ENCODE measurements at regions not wholly inside any gene's neighbourhood (a gene's known extent, or its start where the extent isn't known, plus 50 kb on each side); places are given as distances from the start of the nearest gene placed in this dataset.
"Not testable (repeated sequence)": the region's sequence is repeated elsewhere in the genome, so short reads cannot be mapped to it uniquely, and the experiment has no call there.

DNA sequence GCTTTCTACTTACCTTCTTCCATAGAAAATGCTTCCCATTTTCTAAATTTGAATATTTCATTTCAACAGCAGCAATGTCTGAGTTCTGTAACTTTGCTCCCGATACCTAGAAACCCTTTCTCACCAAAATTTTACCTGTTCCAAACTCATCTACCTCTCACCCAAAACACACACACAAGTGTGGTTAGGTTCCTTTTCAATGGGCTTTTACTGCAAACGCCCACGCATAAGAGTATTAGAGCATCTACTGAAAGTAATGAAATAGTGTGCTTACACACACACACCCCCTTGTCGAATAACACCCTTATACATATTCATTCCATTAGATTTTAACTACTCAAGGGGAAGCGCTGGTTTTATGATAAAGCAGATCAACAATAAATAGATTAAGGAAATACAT, 610.3 kb upstream of the AADAT start:
- no peaks in the 10 kb centered on the region for H3K36me3 ChIP-seq (ENCODE audit: insufficient read depth, low read length)
- no peaks in the 10 kb centered on the region for H3K27me3 ChIP-seq (ENCODE audit: insufficient read depth, low read length)
- H3K4me3 ChIP-seq (ENCODE audit: low read length) = no peak overlapping the region
- no peak overlapping the region for H2AFZ ChIP-seq (ENCODE audit: low read depth, low read length)
- H3K9me3 ChIP-seq (ENCODE audit: low read length) = no peaks in the 10 kb centered on the region
- no peaks in the 10 kb centered on the region for H3K4me1 ChIP-seq (ENCODE audit: insufficient read depth, low read length)

DNA sequence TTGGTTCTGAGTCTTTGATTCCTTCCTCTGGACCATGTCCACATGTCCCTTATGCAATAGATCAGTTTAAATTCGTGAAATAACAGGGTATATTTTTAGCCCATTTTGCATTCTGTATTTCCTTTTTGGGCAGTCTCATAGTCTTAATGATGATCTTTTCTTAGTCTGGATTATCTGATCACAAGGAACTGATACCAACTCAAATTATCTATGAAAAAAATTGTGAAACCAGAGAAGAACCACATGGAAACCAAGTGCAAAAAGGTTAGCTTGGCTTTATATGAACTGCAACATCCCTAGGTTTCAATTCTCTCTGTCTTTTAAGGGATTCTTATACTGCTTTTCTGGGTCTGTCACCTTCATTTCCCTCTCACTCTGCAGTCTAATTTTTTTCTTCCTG, 608.6 kb upstream of the AADAT start:
- H3K4me1 ChIP-seq (ENCODE audit: insufficient read depth, low read length) = no peaks in the 10 kb centered on the region
- H3K4me3 ChIP-seq (ENCODE audit: low read length) = no peak overlapping the region
- H3K27me3 ChIP-seq (ENCODE audit: insufficient read depth, low read length) = no peaks in the 10 kb centered on the region
- no peaks in the 10 kb centered on the region for H3K36me3 ChIP-seq (ENCODE audit: insufficient read depth, low read length)
- no peaks in the 10 kb centered on the region for H3K9me3 ChIP-seq (ENCODE audit: low read length)
- H2AFZ ChIP-seq (ENCODE audit: low read depth, low read length) = no peak overlapping the region

DNA sequence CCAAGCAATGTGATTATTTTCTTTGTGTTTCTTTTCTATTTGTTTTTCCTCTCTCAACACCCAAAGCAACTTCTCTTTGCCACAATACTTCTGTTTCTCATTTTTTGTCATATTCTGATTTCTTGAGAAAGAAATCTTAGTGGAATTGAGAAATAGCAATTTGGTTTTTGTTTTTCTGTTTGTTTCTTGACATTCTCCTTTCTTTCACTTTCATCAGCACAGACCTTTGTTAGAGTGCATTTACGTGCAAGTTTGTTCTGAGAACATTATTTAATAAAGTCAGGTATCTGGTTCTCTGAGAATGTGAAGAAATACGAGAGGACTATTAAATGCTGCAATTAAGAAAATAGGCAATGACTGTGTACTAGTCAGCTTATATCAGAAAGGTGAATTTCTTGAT, 608.1 kb upstream of the AADAT start:
- Histone ChIP-seq H3K4me3 (ENCODE audit: low read length) (no peak overlapping the region), H3K9me3 (ENCODE audit: low read length) (no peaks in the 10 kb centered on the region), H3K36me3 (ENCODE audit: insufficient read depth, low read length) (no peaks in the 10 kb centered on the region), H2AFZ (ENCODE audit: low read depth, low read length) (no peak overlapping the region), H3K27me3 (ENCODE audit: insufficient read depth, low read length) (no peaks in the 10 kb centered on the region), H3K4me1 (ENCODE audit: insufficient read depth, low read length) (no peaks in the 10 kb centered on the region)

DNA sequence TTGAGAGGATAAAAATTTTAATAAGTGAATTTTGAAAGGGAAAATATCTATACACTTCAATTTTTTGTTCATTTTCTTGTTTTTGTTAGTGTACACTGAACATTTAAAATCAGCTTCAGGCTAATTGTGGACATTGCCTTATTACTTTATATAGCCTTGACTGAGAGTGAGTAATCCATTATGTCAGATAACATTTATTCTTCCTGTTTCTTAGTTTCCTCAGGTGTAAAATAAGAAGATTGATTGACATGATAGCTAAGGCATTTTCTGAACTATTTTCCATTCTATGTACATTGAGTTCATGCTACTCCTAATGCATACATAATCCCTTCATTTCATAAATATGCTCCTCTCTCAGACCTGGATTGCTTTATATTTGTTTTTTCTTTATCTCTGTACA, 607.3 kb upstream of the AADAT start:
- Histone ChIP-seq H3K36me3 (ENCODE audit: insufficient read depth, low read length) (no peaks in the 10 kb centered on the region), H3K4me1 (ENCODE audit: insufficient read depth, low read length) (no peaks in the 10 kb centered on the region), H3K4me3 (ENCODE audit: low read length) (no peak overlapping the region), H3K9me3 (ENCODE audit: low read length) (no peaks in the 10 kb centered on the region), H2AFZ (ENCODE audit: low read depth, low read length) (no peak overlapping the region), H3K27me3 (ENCODE audit: insufficient read depth, low read length) (no peaks in the 10 kb centered on the region)

DNA sequence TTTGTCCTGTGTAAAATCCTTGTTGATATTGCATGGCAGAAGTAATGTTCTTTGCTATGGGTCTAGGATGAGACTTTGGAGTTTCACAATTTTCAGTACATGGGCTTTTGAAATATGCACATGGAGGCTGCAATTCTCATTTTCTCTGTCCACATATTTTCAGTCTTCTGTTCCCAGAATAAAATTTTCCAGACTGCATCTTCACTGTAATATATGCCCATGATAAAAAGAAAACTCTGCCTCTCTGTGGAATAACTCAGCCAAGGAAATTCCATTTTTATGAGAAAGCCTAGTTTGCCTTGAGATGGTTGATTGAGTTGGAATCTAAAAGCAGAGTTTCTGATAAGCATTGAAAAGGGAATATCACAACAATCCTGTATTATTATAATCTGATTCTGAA, 601.4 kb upstream of the AADAT start:
- Histone ChIP-seq H3K9me3 (ENCODE audit: low read length) (no peaks in the 10 kb centered on the region), H3K27me3 (ENCODE audit: insufficient read depth, low read length) (no peaks in the 10 kb centered on the region), H2AFZ (ENCODE audit: low read depth, low read length) (no peak overlapping the region), H3K4me1 (ENCODE audit: insufficient read depth, low read length) (no peaks in the 10 kb centered on the region), H3K4me3 (ENCODE audit: low read length) (no peak overlapping the region), H3K36me3 (ENCODE audit: insufficient read depth, low read length) (no peaks in the 10 kb centered on the region)

DNA sequence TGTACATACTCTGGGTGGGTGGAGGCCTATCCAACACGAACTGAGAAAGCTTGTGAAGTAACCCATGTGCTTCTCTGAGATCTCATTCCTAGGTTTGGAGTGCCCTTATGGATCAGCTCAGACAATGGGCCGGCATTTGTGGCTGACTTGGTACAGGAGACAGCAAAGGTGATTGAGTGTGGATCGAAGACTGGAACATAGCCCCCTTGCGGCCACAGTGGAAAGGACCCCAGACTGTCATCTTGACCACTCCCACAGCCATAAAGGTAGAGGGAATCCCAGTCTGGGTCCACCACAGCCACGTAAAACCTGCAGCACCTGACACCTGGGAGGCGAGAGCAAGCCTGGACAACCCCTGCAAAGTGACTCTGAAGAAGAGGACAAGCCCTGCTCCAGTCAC, 598.0 kb upstream of the AADAT start:
- H3K4me3 ChIP-seq (ENCODE audit: low read length) = no peak overlapping the region
- H3K36me3 ChIP-seq (ENCODE audit: insufficient read depth, low read length) = no peaks in the 10 kb centered on the region
- H3K27me3 ChIP-seq (ENCODE audit: insufficient read depth, low read length) = no peaks in the 10 kb centered on the region
- H3K4me1 ChIP-seq (ENCODE audit: insufficient read depth, low read length) = no peaks in the 10 kb centered on the region
- H3K9me3 ChIP-seq (ENCODE audit: low read length) = no peaks in the 10 kb centered on the region
- no peak overlapping the region for H2AFZ ChIP-seq (ENCODE audit: low read depth, low read length)

DNA sequence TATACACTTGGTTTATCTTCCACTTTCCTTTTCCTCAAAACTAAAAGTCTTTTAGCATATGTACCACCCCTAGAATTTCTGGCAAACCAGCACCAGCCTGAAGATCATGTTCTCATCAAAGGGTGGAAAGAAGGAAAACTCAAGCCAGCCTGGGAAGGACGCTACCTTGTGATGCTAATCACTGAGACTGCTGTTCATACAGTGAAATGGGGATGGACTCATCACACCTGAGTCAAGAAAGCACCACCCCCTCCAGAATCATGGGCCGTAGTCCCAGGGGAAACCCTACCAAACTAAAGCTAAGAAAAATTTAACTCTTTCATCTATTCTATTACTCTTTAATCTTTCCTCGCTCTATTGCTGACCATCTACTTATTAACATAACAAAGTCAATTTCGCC, 595.9 kb upstream of the AADAT start:
- H3K4me3 ChIP-seq (ENCODE audit: low read length) = not testable (repeated sequence)

DNA sequence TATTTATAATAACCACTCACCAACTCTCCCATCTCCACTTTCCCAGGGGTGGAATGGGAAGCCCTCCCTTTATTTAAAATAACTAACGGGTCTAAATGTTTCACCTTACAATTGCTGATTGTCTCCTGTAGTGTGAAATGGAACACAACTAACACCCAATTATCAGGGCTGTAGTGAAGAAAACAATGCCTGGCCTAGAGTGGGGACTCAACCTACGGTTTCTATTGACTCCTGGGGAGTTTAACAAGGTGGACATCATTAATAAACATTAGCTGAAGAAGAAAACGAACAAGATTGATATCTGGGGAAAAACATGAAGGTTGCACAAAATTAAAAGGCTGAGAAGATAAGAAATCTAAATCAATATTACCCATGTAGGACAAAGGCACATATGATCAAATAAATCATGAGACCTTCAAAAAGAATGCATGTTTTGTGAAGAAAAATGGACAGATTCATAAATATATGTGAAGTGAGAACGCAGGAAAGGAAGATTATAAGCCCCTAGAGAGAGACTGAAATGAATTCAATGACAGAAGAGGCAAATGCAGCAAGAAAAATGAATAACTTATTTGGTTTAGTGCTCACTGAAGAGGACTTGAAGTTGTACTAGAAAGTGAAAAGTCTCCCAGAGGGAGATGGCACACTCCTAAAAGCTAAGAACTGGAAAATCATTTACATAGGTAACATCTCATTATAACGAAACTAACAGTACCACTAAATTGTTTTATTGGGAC, 593.0 kb upstream of the AADAT start:
- no peaks in the 10 kb centered on the region for H3K4me1 ChIP-seq (ENCODE audit: insufficient read depth, low read length)
- no peak overlapping the region for H3K4me3 ChIP-seq (ENCODE audit: low read length)
- H3K27me3 ChIP-seq (ENCODE audit: insufficient read depth, low read length) = no peaks in the 10 kb centered on the region
- no peaks in the 10 kb centered on the region for H3K9me3 ChIP-seq (ENCODE audit: low read length)
- no peak overlapping the region for H2AFZ ChIP-seq (ENCODE audit: low read depth, low read length)
- no peaks in the 10 kb centered on the region for H3K36me3 ChIP-seq (ENCODE audit: insufficient read depth, low read length)

More for the DNA sequence above, 595.9 kb upstream of the AADAT start:
- H2AFZ ChIP-seq (ENCODE audit: low read depth, low read length); H3K9me3 ChIP-seq (ENCODE audit: low read length); H3K36me3 ChIP-seq (ENCODE audit: insufficient read depth, low read length); H3K4me1 ChIP-seq (ENCODE audit: insufficient read depth, low read length); H3K27me3 ChIP-seq (ENCODE audit: insufficient read depth, low read length): not testable (repeated sequence)

DNA sequence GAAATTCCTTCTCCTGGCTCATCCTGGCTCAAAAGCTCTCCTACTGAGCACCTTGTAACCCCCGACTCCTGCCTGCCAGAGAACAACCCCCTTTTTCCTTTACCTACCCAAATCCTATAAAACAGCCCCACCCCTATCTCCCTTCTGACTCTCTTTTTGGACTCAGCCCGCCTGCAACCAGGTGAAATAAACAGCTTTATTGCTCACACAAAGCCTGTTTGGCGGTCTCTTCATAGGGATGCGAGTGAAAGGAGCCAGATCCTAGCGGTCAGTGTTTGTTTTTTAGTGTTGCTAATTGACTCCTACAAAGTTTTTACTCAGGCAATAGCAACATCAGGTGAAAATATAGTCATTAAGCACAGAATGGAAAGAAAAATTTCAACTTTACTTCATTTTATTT, 592.3 kb upstream of the AADAT start:
- H3K4me1 ChIP-seq (ENCODE audit: insufficient read depth, low read length); H3K4me3 ChIP-seq (ENCODE audit: low read length); H3K36me3 ChIP-seq (ENCODE audit: insufficient read depth, low read length); H3K27me3 ChIP-seq (ENCODE audit: insufficient read depth, low read length); H2AFZ ChIP-seq (ENCODE audit: low read depth, low read length); H3K9me3 ChIP-seq (ENCODE audit: low read length): not testable (repeated sequence)

DNA sequence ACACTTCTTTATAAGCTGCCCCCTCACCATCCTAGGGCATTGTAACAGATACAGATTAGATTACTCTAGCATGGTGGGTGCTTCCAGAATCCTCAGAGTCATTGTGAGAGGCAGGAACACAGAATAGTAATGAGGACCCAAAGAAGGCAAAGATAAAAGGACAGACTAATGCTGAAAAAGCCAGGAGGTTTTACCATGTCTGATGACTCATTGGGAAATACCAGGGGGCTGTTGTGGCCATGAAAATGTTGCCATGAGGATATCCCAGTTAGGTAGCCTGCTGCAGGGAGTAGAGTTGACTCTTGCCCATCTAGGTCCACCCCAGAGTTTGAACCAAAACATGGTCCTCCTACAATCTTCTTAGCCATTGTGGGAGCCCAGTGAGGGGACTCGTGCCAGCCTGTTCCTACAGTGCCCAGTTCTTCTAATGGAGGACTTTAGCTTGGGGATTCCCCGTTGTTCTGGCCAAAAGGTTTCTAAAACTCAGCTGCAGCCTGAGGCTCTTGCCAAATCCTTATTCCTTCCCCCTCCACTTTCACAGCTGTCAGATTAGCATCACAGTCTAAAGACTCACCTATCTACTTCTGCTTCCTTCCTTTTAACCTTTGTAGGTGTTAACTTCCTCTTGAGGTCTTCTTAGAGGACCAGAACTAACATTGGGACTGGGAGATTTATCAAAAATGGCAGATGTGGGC, 586.0 kb upstream of the AADAT start:
- Histone ChIP-seq H3K4me3 (ENCODE audit: low read length) (no peak overlapping the region), H3K9me3 (ENCODE audit: low read length) (no peaks in the 10 kb centered on the region), H3K36me3 (ENCODE audit: insufficient read depth, low read length) (no peaks in the 10 kb centered on the region)

DNA sequence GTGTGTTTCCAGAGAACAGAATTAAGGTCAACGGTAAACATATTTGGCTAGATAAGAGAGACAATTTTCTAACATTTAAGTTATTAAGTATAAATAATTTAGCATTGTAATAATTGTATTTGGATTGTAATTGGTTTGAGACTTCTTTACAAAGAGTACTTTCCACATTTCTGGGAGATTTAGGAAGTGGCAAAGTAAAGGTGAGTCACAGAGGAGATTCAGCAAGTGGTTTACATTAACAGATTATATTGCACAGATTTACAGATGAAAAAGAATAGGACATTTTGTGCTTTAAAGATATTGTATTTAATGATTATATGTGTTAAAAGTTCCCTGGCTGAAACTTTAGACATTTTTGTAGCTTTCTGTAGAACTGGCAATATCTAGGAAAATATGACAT, 584.4 kb upstream of the AADAT start:
- no peak overlapping the region for H3K4me3 ChIP-seq (ENCODE audit: low read length)
- H3K27me3 ChIP-seq (ENCODE audit: insufficient read depth, low read length) = no peaks in the 10 kb centered on the region
- no peak overlapping the region for H2AFZ ChIP-seq (ENCODE audit: low read depth, low read length)

More for the DNA sequence above, 586.0 kb upstream of the AADAT start:
- Histone ChIP-seq H3K4me1 (ENCODE audit: insufficient read depth, low read length) (no peaks in the 10 kb centered on the region), H2AFZ (ENCODE audit: low read depth, low read length) (no peak overlapping the region), H3K27me3 (ENCODE audit: insufficient read depth, low read length) (no peaks in the 10 kb centered on the region)

DNA sequence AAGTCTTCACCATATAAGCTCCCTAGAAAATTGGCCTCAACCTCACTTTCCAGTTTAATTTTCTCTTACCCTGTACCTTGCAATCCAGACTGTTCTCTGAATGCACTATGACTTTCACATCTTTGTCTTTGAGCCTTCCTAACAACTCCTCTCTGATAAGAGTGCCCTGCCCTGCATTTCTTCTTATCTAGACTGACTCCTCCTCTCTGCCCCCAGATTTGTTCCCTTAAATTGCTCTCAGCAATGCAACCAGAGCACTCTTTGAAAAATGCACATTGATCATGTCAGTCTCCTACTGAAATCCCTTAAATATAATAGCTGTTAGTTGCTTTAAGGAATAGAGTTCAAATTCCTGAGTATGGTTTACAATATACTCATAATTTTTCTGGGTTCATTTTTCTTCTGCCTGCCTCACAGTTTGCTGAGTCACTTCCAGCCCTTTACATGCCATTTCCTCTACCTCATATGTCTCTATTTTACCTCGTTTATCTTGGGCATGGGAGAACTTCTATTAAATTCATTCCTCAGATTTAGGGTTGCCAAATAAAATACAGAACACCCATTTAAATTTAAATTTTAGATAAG, 582.7 kb upstream of the AADAT start:
- no peaks in the 10 kb centered on the region for H3K36me3 ChIP-seq (ENCODE audit: insufficient read depth, low read length)
- H3K4me1 ChIP-seq (ENCODE audit: insufficient read depth, low read length) = no peaks in the 10 kb centered on the region
- no peak overlapping the region for H3K4me3 ChIP-seq (ENCODE audit: low read length)
- H2AFZ ChIP-seq (ENCODE audit: low read depth, low read length) = no peak overlapping the region
- no peaks in the 10 kb centered on the region for H3K27me3 ChIP-seq (ENCODE audit: insufficient read depth, low read length)
- no peaks in the 10 kb centered on the region for H3K9me3 ChIP-seq (ENCODE audit: low read length)

More for the DNA sequence above, 584.4 kb upstream of the AADAT start:
- Histone ChIP-seq H3K4me1 (ENCODE audit: insufficient read depth, low read length) (no peaks in the 10 kb centered on the region), H3K9me3 (ENCODE audit: low read length) (no peaks in the 10 kb centered on the region), H3K36me3 (ENCODE audit: insufficient read depth, low read length) (no peaks in the 10 kb centered on the region)

DNA sequence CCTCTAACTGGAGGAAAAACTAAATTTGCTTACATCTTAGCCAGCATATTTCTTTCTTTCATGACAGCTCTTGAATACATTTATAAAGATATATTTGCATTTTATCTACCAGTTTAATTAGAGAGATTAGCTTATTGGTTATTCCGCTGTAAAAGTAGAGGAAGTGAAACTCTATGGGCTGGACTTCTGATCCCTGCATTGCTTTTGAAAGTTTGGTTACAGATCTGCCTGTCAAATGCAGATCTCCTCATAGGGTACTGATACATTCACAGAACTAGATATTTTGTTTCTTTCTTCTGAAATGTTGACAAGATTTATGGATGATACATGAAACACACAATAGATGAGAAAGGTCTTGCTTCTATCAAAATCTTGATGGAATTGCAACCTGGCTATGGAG, 581.4 kb upstream of the AADAT start:
- Histone ChIP-seq H3K36me3 (ENCODE audit: insufficient read depth, low read length) (no peaks in the 10 kb centered on the region), H3K9me3 (ENCODE audit: low read length) (no peaks in the 10 kb centered on the region), H2AFZ (ENCODE audit: low read depth, low read length) (no peak overlapping the region), H3K27me3 (ENCODE audit: insufficient read depth, low read length) (no peaks in the 10 kb centered on the region), H3K4me3 (ENCODE audit: low read length) (no peak overlapping the region), H3K4me1 (ENCODE audit: insufficient read depth, low read length) (no peaks in the 10 kb centered on the region)
